ENCODE measurements at regions not wholly inside any gene's neighbourhood (a gene's known extent, or its start where the extent isn't known, plus 50 kb on each side); places are given as distances from the start of the nearest gene placed in this dataset.

DNA sequence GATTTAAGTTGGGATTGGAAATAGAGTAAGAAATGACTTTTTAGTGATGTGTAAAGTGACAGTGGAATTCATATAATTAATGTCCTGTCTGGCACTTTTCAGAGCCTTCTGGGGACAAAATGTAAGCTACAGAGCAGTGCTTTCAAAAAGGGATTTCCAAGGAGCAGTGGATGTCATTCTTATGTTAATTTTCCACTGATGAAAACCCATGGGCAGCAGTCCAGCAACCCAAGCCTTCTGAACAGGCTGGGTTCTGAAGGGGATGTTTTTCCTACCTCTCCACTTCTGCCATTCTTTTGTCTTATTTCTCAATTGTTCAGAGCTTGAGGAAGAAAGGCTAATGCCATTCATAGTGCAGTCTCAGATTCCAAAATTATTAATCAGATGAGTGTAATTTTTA lies 717.6 kb upstream of the HS3ST1 start:
- no peaks in the 10 kb centered on the region for H3K9me3 ChIP-seq (replicated peaks; ENCODE audit: control insufficient read depth, insufficient read depth, low read depth, low read length)
- DNase-seq (ENCODE audit: extremely low read depth in 1 of 4, low spot score in 3 of 4) (no peak), ATAC-seq (no peak), FAIRE-seq (no peak)
- no peaks in the 10 kb centered on the region for H3K27me3 ChIP-seq (ENCODE audit: control insufficient read depth in 2 of 2, insufficient read depth in 2 of 2, low read length in 2 of 2)
- H3K27ac ChIP-seq (ENCODE audit: extremely low read depth, low read depth, low read length), result no peak overlapping the region
- in situ Hi-C loops (cut with MboI), result no loop called here
- H3K36me3 ChIP-seq (ENCODE audit: control insufficient read depth, insufficient read depth, low read length), result no peaks in the 10 kb centered on the region
- no peak overlapping the region for H3K9ac ChIP-seq (ENCODE audit: insufficient read depth in 1 of 2, low read depth in 2 of 2, low read length in 2 of 2)
- intact Hi-C loops (cut with micrococcal nuclease), result no loop called here
- H4K20me1 ChIP-seq (replicated peaks; ENCODE audit: control insufficient read depth, insufficient read depth, low read length), result no peaks in the 10 kb centered on the region
- H3K79me2 ChIP-seq (ENCODE audit: control insufficient read depth, insufficient read depth, low read length), result no peaks in the 10 kb centered on the region
- no peak for TF ChIP-seq KDM5B (IDR thresholded peaks at IDR 0.05; ENCODE audit: insufficient replicate concordance, low read depth, low read length)
- no peak for TF ChIP-seq BMI1 (IDR thresholded peaks at IDR 0.05; ENCODE audit: low read length)
- no peak for TF ChIP-seq RREB1 (CRISPR knock-in tag; IDR thresholded peaks at IDR 0.05)
- no peak for TF ChIP-seq HDAC2 (IDR thresholded peaks at IDR 0.05)
- TF ChIP-seq NUFIP1 (IDR thresholded peaks at IDR 0.05; ENCODE audit: partially characterized antibody), result no peak
- H3K4me2 ChIP-seq (ENCODE audit: insufficient read depth, low read length), result no peak overlapping the region
- H3K4me3 ChIP-seq, result no peak overlapping the region
- POLR2A ChIA-PET, result no interaction called here
- CTCF ChIA-PET (ENCODE audit: low intra/inter-chr PET ratio), result no interaction called here
- H2AFZ ChIP-seq (ENCODE audit: low read depth, low read length), result no peak overlapping the region
- no TSS peak for BruUV-seq (replicated peaks)
- no peaks in the 10 kb centered on the region for H3K4me1 ChIP-seq (replicated peaks in 1 of 2; ENCODE audit: control insufficient read depth in 2 of 2, insufficient read depth in 2 of 2, low read length in 2 of 2)
- no peaks in the 10 kb centered on the region for H3K9me1 ChIP-seq (ENCODE audit: control insufficient read depth, insufficient read depth, low read length)

Data from K562 (cell line).